WTC11 (cell line): ENCODE measurements at regions not wholly inside any gene's neighbourhood (a gene's known extent, or its start where the extent isn't known, plus 50 kb on each side); places are given as distances from the start of the nearest gene placed in this dataset.

Experiments
- ATF2 ChIP-seq: sonication (generic); formaldehyde crosslinking; IDR thresholded peaks from 2 replicates; pipeline ENCODE4 v1.8.1; 2022; ENCODE audit warnings: low read depth, missing genetic modification reagents, borderline replicate concordance
- CTCF ChIP-seq: fragments of 200-600 bp; IDR thresholded peaks from 2 replicates; pipeline ENCODE4 v1.8.0; 2022; ENCODE audit warnings: antibody characterized with exemption
- ELF4 ChIP-seq: sonication (generic); formaldehyde crosslinking; IDR thresholded peaks from 2 replicates; pipeline ENCODE4 v1.8.1; 2022; ENCODE audit warnings: low read depth, mild to moderate bottlenecking, moderate library complexity, missing genetic modification reagents
- ETV6 ChIP-seq: sonication (generic); formaldehyde crosslinking; IDR thresholded peaks from 2 replicates; pipeline ENCODE4 v1.8.1; 2022; ENCODE audit warnings: mild to moderate bottlenecking, missing genetic modification reagents
- HMGXB4 ChIP-seq: sonication (generic); formaldehyde crosslinking; IDR thresholded peaks from 2 replicates; pipeline ENCODE4 v1.8.1; 2023; ENCODE audit warnings: mild to moderate bottlenecking, moderate library complexity, missing genetic modification reagents
- MAX ChIP-seq: sonication (generic); formaldehyde crosslinking; IDR thresholded peaks from 2 replicates; pipeline ENCODE4 v1.8.0; 2022; ENCODE audit warnings: mild to moderate bottlenecking, missing genetic modification reagents
- NR1H2 ChIP-seq: sonication (generic); formaldehyde crosslinking; IDR thresholded peaks from 2 replicates; pipeline ENCODE4 v1.9.0; 2021; ENCODE audit warnings: mild to moderate bottlenecking, moderate library complexity, missing genetic modification reagents
- NR2C2 ChIP-seq: sonication (generic); formaldehyde crosslinking; IDR thresholded peaks from 2 replicates; pipeline ENCODE4 v1.8.0; 2022; ENCODE audit warnings: mild to moderate bottlenecking, missing genetic modification reagents
- RELA ChIP-seq: sonication (generic); formaldehyde crosslinking; IDR thresholded peaks from 2 replicates; pipeline ENCODE4 v1.8.1; 2022; ENCODE audit warnings: missing genetic modification reagents, mild to moderate bottlenecking, borderline replicate concordance
- ZNF219 ChIP-seq: sonication (generic); formaldehyde crosslinking; IDR thresholded peaks from 2 replicates; pipeline ENCODE4 v1.8.0; 2023; ENCODE audit warnings: missing genetic modification reagents, mild to moderate bottlenecking, borderline replicate concordance
- ZNF263 ChIP-seq: sonication (generic); formaldehyde crosslinking; IDR thresholded peaks from 2 replicates; pipeline ENCODE4 v1.8.1; 2022; ENCODE audit warnings: low read depth, mild to moderate bottlenecking, moderate library complexity, missing genetic modification reagents
- ZNF317 ChIP-seq: sonication (generic); formaldehyde crosslinking; IDR thresholded peaks from 2 replicates; pipeline ENCODE4 v1.8.1; 2023; ENCODE audit warnings: low read depth, mild to moderate bottlenecking, moderate library complexity, missing genetic modification reagents, borderline replicate concordance
- TF ChIP-seq, protein P1 (sequence below): sonication (generic); formaldehyde crosslinking; IDR thresholded peaks from 2 replicates; pipeline ENCODE4 v1.8.1; 2023; ENCODE audit warnings: mild to moderate bottlenecking, missing genetic modification reagents, borderline replicate concordance
- TF ChIP-seq, protein P2 (sequence below): sonication (generic); formaldehyde crosslinking; IDR thresholded peaks from 2 replicates; pipeline ENCODE4 v1.8.1; 2023; ENCODE audit warnings: mild to moderate bottlenecking, missing genetic modification reagents, moderate library complexity

DNA sequence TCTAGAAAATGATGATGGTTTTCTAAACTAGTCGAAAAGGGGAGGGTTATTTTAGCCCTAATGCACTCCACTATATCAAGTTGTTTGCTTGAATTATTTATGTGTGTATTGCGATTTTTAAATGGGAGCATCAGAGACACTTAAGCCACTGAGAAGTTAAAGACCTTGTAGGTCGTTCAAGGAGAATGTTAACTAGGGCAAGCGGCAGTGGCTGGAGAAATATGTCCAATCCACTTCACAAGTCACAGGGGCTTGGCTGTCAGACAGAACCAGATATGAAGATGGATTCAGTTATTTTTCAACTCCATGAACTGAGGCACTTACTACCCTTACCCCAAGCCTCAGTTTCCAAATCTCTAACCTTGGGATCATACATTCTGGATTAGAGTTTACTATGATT, 702.0 kb downstream of the CDH11 start:
- TF ChIP-seq ZNF263 (CRISPR knock-in tag) (no peak), HMGXB4 (no peak), ZNF219 (no peak), ATF2 (CRISPR knock-in tag) (no peak), CTCF (no peak), NR2C2 (no peak), ZNF317 (CRISPR knock-in tag) (no peak), NR1H2 (CRISPR knock-in tag) (no peak), ETV6 (no peak), ELF4 (CRISPR knock-in tag) (no peak), MAX (no peak), RELA (CRISPR knock-in tag) (no peak)
- TF ChIP-seq, protein P1, sequence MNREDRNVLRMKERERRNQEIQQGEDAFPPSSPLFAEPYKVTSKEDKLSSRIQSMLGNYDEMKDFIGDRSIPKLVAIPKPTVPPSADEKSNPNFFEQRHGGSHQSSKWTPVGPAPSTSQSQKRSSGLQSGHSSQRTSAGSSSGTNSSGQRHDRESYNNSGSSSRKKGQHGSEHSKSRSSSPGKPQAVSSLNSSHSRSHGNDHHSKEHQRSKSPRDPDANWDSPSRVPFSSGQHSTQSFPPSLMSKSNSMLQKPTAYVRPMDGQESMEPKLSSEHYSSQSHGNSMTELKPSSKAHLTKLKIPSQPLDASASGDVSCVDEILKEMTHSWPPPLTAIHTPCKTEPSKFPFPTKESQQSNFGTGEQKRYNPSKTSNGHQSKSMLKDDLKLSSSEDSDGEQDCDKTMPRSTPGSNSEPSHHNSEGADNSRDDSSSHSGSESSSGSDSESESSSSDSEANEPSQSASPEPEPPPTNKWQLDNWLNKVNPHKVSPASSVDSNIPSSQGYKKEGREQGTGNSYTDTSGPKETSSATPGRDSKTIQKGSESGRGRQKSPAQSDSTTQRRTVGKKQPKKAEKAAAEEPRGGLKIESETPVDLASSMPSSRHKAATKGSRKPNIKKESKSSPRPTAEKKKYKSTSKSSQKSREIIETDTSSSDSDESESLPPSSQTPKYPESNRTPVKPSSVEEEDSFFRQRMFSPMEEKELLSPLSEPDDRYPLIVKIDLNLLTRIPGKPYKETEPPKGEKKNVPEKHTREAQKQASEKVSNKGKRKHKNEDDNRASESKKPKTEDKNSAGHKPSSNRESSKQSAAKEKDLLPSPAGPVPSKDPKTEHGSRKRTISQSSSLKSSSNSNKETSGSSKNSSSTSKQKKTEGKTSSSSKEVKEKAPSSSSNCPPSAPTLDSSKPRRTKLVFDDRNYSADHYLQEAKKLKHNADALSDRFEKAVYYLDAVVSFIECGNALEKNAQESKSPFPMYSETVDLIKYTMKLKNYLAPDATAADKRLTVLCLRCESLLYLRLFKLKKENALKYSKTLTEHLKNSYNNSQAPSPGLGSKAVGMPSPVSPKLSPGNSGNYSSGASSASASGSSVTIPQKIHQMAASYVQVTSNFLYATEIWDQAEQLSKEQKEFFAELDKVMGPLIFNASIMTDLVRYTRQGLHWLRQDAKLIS (CRISPR knock-in tag), result no peak
- TF ChIP-seq, protein P2, sequence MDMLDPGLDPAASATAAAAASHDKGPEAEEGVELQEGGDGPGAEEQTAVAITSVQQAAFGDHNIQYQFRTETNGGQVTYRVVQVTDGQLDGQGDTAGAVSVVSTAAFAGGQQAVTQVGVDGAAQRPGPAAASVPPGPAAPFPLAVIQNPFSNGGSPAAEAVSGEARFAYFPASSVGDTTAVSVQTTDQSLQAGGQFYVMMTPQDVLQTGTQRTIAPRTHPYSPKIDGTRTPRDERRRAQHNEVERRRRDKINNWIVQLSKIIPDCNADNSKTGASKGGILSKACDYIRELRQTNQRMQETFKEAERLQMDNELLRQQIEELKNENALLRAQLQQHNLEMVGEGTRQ (CRISPR knock-in tag), result no peak
